OCI-LY7 (cell line): ENCODE measurements at regions not wholly inside any gene's neighbourhood (a gene's known extent, or its start where the extent isn't known, plus 50 kb on each side); places are given as distances from the start of the nearest gene placed in this dataset.
"Not testable (repeated sequence)": the region's sequence is repeated elsewhere in the genome, so short reads cannot be mapped to it uniquely, and the experiment has no call there.

ENCODE experiments used
- EZH2phosphoT487 ChIP-seq: fragments of 200-600 bp; sonication (generic); IDR thresholded peaks from 2 replicates; pipeline ENCODE4 v1.6.1; 2018; ENCODE audit warnings: low read depth, borderline replicate concordance, mild to moderate bottlenecking, mixed run types, antibody characterized with exemption, low read length, moderate library complexity, mixed read lengths
- TF ChIP-seq, protein P1 (sequence below): fragments of 200-600 bp; sonication (generic); conservative IDR thresholded peaks from 2 replicates; pipeline ENCODE4 v1.5.1; 2014; ENCODE audit warnings: mild to moderate bottlenecking, antibody characterized with exemption, low read length, moderate library complexity, mixed read lengths

DNA sequence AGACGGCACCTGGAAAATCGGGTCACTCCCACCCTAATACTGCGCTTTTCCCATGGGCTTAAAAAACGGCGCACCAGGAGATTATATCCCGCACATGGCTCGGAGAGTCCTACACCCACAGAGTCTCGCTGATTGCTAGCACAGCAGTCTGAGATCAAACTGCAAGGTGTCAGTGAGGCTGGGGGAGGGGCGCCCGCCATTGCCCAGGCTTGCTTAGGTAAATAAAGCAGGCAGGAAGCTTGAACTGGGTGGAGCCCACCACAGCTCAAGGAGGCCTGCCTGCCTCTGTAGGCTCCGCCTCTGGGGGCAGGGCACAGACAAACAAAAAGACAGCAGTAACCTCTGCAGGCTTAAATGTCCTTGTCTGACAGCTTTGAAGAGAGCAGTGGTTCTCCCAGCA lies 102.6 kb downstream of the FHIP1A start:
- TF ChIP-seq, protein P1, sequence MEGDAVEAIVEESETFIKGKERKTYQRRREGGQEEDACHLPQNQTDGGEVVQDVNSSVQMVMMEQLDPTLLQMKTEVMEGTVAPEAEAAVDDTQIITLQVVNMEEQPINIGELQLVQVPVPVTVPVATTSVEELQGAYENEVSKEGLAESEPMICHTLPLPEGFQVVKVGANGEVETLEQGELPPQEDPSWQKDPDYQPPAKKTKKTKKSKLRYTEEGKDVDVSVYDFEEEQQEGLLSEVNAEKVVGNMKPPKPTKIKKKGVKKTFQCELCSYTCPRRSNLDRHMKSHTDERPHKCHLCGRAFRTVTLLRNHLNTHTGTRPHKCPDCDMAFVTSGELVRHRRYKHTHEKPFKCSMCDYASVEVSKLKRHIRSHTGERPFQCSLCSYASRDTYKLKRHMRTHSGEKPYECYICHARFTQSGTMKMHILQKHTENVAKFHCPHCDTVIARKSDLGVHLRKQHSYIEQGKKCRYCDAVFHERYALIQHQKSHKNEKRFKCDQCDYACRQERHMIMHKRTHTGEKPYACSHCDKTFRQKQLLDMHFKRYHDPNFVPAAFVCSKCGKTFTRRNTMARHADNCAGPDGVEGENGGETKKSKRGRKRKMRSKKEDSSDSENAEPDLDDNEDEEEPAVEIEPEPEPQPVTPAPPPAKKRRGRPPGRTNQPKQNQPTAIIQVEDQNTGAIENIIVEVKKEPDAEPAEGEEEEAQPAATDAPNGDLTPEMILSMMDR: not testable (repeated sequence)
- not testable (repeated sequence) for TF ChIP-seq EZH2phosphoT487
